Prostate gland (tissue), 2 donors: ENCODE measurements at regions not wholly inside any gene's neighbourhood (a gene's known extent, or its start where the extent isn't known, plus 50 kb on each side); places are given as distances from the start of the nearest gene placed in this dataset.

Experiments
- POLR2A ChIP-seq: fragments of 450-650 bp; IDR thresholded peaks from one replicate; pipeline ENCODE4 v1.6.1; 2016; ENCODE audit warnings: antibody characterized with exemption, mild to moderate bottlenecking
- POLR2AphosphoS5 ChIP-seq: sonication (generic); formaldehyde crosslinking; IDR thresholded peaks from one replicate; pipeline ENCODE4 v1.6.1; 2017; ENCODE audit warnings: antibody characterized with exemption
- TF ChIP-seq, protein P1 (sequence below), 4 experiments: fragments of 200-600 bp in 2 of 4; fragments of 450-650 bp in 2 of 4; sonication (generic) in 2 of 4; IDR thresholded peaks; 1 replicate in 3 of 4; 2 replicates in 1 of 4; pipeline ENCODE4 v1.5.1; 2016 to 2019; ENCODE audit warnings: antibody characterized with exemption in 4 of 4, mild to moderate bottlenecking in 2 of 4, moderate library complexity in 2 of 4

DNA sequence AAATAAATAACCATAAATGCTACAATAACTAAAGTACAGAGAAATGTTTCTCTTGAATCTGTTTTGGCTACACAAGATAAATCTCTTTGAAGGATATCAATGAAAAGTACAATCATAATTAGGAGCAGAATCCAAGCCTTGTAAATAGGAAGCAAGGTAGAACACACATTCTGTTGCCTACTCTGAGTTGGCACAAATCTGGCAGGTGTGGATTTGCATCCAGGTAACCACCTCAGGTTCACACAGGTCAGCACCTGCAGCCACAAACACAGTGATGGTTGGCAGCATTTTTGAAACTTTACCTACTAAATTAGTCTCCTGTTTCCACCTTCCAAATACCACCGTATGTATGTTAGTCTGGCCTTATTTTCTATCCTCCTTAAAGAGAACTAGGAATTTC is 105.3 kb upstream of the PIK3R1 start:
- TF ChIP-seq POLR2A (no peak), POLR2AphosphoS5 (no peak)
- TF ChIP-seq, protein P1, sequence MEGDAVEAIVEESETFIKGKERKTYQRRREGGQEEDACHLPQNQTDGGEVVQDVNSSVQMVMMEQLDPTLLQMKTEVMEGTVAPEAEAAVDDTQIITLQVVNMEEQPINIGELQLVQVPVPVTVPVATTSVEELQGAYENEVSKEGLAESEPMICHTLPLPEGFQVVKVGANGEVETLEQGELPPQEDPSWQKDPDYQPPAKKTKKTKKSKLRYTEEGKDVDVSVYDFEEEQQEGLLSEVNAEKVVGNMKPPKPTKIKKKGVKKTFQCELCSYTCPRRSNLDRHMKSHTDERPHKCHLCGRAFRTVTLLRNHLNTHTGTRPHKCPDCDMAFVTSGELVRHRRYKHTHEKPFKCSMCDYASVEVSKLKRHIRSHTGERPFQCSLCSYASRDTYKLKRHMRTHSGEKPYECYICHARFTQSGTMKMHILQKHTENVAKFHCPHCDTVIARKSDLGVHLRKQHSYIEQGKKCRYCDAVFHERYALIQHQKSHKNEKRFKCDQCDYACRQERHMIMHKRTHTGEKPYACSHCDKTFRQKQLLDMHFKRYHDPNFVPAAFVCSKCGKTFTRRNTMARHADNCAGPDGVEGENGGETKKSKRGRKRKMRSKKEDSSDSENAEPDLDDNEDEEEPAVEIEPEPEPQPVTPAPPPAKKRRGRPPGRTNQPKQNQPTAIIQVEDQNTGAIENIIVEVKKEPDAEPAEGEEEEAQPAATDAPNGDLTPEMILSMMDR (IDR thresholded peaks at IDR 0.05): no peak
